ENCODE measurements at regions not wholly inside any gene's neighbourhood (a gene's known extent, or its start where the extent isn't known, plus 50 kb on each side); places are given as distances from the start of the nearest gene placed in this dataset.

DNA sequence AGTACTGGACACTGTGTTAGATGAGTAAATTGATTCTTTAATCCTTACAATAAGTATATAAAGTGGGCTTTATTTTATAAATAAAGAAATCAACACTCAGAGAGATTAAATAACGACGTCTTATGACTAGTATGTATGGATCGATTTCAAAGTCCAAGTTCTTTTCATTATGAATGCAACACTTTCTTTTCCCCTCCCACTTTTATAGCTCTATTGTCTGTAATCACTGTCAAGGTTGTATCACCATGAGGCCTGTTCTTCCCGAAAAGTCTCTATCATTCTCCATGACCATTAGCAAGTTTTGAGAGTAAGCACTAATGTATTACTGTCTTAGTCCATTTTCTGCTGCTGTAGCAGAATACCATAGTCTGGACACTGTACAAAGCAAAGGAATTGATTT, 228.4 kb downstream of the TLR4 start:
- TF ChIP-seq ZNF274 (IDR thresholded peaks at IDR 0.05; ENCODE audit: low read depth, low read length) (no peak), SUZ12 (IDR thresholded peaks at IDR 0.05; ENCODE audit: extremely low read depth, insufficient read depth, insufficient read length) (no peak)
